CD14-positive monocyte (primary cell): ENCODE measurements at regions not wholly inside any gene's neighbourhood (a gene's known extent, or its start where the extent isn't known, plus 50 kb on each side); places are given as distances from the start of the nearest gene placed in this dataset.

Experiments used
- DNase-seq, 3 donors: peaks; one replicate each; pipeline ENCODE4 v3.0.0-alpha.2; 2011 to 2022
- H2AFZ ChIP-seq: 2 replicates; pipeline ENCODE4 v1.6.0; 2012; ENCODE audit warnings: mild to moderate bottlenecking, low read depth, low read length, inconsistent platforms; ENCODE audit not compliant: insufficient read depth, poor library complexity, severe bottlenecking
- H3K27ac ChIP-seq, 2 donors: 1 replicate in 1 of 2; 2 replicates in 1 of 2; pipeline ENCODE4 v1.5.1; 2012 to 2013; ENCODE audit warnings: low read length in 2 of 2, control low read depth in 1 of 2, inconsistent platforms in 1 of 2, low read depth in 1 of 2, mild to moderate bottlenecking in 1 of 2
- H3K27me3 ChIP-seq, 2 donors: one replicate each; pipeline versions ENCODE4 v1.6.0 to v1.6.1; 2011 to 2013; ENCODE audit warnings: low read length in 2 of 2; ENCODE audit not compliant: control insufficient read depth in 2 of 2, insufficient read depth in 2 of 2
- H3K36me3 ChIP-seq, 2 donors: replicated peaks in 1 of 2; 1 replicate in 1 of 2; 2 replicates in 1 of 2; pipeline versions ENCODE4 v1.5.1 to v1.6.1; 2012 to 2013; ENCODE audit warnings: low read length in 2 of 2, control low read depth in 1 of 2, inconsistent platforms in 1 of 2, mild to moderate bottlenecking in 1 of 2; ENCODE audit not compliant: insufficient read depth in 2 of 2, control insufficient read depth in 1 of 2
- H3K4me1 ChIP-seq, 2 donors: 1 replicate in 1 of 2; 2 replicates in 1 of 2; pipeline versions ENCODE4 v1.5.1 to v1.6.1; 2012 to 2013; ENCODE audit warnings: low read length in 2 of 2, control low read depth in 1 of 2, inconsistent platforms in 1 of 2, mild to moderate bottlenecking in 1 of 2, moderate library complexity in 1 of 2; ENCODE audit not compliant: insufficient read depth in 2 of 2, control insufficient read depth in 1 of 2
- H3K4me2 ChIP-seq: replicated peaks from 2 replicates; pipeline ENCODE3; 2012; ENCODE audit warnings: low read length, moderate library complexity, mild to moderate bottlenecking; ENCODE audit not compliant: poor library complexity, severe bottlenecking; ENCODE audit errors: extremely low read depth
- H3K4me3 ChIP-seq, 3 experiments: fragments of 200-600 bp in 1 of 3; sonication (generic) in 1 of 3; replicated peaks in 1 of 3; 1 replicate in 2 of 3; 2 replicates in 1 of 3; pipeline ENCODE4 v1.5.1; 2011 to 2013; ENCODE audit warnings: low read length in 3 of 3, mild to moderate bottlenecking in 3 of 3, control low read depth in 2 of 3, low read depth in 2 of 3, inconsistent platforms in 1 of 3, moderate library complexity in 1 of 3
- H3K79me2 ChIP-seq: 2 replicates; pipeline ENCODE4 v1.6.0; 2012; ENCODE audit warnings: mild to moderate bottlenecking, control low read depth, inconsistent platforms, low read length, moderate library complexity; ENCODE audit not compliant: insufficient read depth
- H3K9ac ChIP-seq: 2 replicates; pipeline ENCODE4 v1.6.0; 2017; ENCODE audit warnings: low read length, mild to moderate bottlenecking; ENCODE audit not compliant: insufficient read depth, poor library complexity, severe bottlenecking
- H3K9me3 ChIP-seq, 2 donors: replicated peaks in 1 of 2; 1 replicate in 1 of 2; 2 replicates in 1 of 2; pipeline versions ENCODE4 v1.5.1 to v1.6.1; 2012 to 2013; ENCODE audit warnings: low read length in 2 of 2, control low read depth in 1 of 2; ENCODE audit not compliant: control insufficient read depth in 1 of 2, insufficient read depth in 1 of 2
- H4K20me1 ChIP-seq: 2 replicates; pipeline ENCODE4 v1.6.0; 2012; ENCODE audit warnings: mild to moderate bottlenecking, low read length, control low read depth, moderate library complexity; ENCODE audit not compliant: insufficient read depth
- H3K27ac Mint-ChIP-seq, 7 donors: one replicate each; pipeline ENCODE4 v1.8.0; 2020; ENCODE audit warnings: mild to moderate bottlenecking in 7 of 7, mixed read lengths in 7 of 7, moderate library complexity in 6 of 7, inconsistent platforms in 2 of 7
- H3K27me3 Mint-ChIP-seq, 3 donors: one replicate each; pipeline ENCODE4 v1.8.0; 2021 to 2022; ENCODE audit warnings: low read depth in 3 of 3, mild to moderate bottlenecking in 3 of 3, mixed read lengths in 3 of 3, moderate library complexity in 3 of 3, inconsistent platforms in 1 of 3
- H3K36me3 Mint-ChIP-seq, 2 donors: one replicate each; pipeline ENCODE4 v1.8.0; 2020; ENCODE audit warnings: mixed read lengths in 2 of 2, inconsistent platforms in 1 of 2, mild to moderate bottlenecking in 1 of 2
- H3K4me1 Mint-ChIP-seq: one replicate; pipeline ENCODE4 v1.8.0; 2020; ENCODE audit warnings: mild to moderate bottlenecking, mixed read lengths
- H3K4me3 Mint-ChIP-seq, 2 donors: one replicate each; pipeline ENCODE4 v1.8.0; 2020; ENCODE audit warnings: mild to moderate bottlenecking in 2 of 2, mixed read lengths in 2 of 2, moderate library complexity in 1 of 2
- H3K9me3 Mint-ChIP-seq, 7 donors: one replicate each; pipeline ENCODE4 v1.8.0; 2020 to 2022; ENCODE audit warnings: mixed read lengths in 7 of 7, mild to moderate bottlenecking in 6 of 7, moderate library complexity in 6 of 7, inconsistent platforms in 2 of 7
- WGBS: methylation state at CpG from one replicate; pipeline ENCODE4 v1.1.5; 2013; ENCODE audit warnings: missing lambda C conversion rate; ENCODE audit not compliant: insufficient coverage; 5-methylcytosine and 5-hydroxymethylcytosine counted together
- intact Hi-C, 2 donors: fragments of 100-400 bp; cut with micrococcal nuclease; formaldehyde crosslinking; loops; one replicate each; pipeline versions ENCODE4 v1.15.0 to v1.15.1; 2023
- TF ChIP-seq, protein P1 (sequence below): fragments of 200-600 bp; IDR thresholded peaks from one replicate; pipeline ENCODE4 v1.8.0; 2022; ENCODE audit warnings: antibody characterized with exemption, mild to moderate bottlenecking

DNA sequence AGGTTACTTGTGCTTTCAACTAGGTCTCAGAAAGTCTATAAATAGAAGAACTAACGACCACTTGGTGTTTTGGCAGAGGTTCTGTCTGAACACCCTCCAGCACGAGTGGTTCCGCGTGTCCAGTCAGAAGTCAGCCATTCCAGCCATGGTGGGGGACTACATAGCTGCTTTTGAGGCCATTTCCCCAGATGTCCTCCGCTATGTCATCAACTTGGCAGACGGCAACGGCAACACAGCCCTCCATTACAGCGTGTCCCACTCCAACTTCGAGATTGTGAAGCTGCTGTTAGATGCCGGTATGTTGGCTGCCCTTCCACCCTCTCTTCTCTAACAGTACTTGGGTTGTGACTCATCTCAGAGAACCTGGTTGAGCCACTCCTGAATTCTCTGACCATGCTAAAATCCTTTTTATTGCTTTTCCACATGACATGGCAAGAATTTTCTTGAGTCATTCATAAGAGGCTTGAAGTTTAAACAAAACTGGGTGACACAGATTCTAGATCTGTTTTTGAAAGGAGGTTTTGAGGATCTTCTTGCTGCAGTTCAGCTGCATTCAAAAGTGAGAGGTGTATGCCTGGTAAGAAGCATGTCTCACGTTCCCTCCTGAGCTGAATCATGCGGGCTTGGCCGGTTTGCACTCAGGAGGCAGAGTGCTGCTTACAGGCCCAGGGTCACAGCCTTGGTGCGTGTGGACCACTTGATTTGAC is 103.1 kb upstream of the DMRT1 start:
- H3K27ac Mint-ChIP-seq = no peak overlapping the region
- intact Hi-C loops = no loop called here
- DNase-seq = no peak
- H3K36me3 Mint-ChIP-seq = no peaks in the 10 kb centered on the region
- no peaks in the 10 kb centered on the region for H3K4me1 ChIP-seq
- H2AFZ ChIP-seq = no peak overlapping the region
- H3K27me3 Mint-ChIP-seq = peaks cover 0 to 3% (median 3%) of the 10 kb centered on the region in 3 donors
- no peaks in the 10 kb centered on the region for H3K27me3 ChIP-seq
- no peak overlapping the region for H3K4me2 ChIP-seq
- no peak overlapping the region for H3K4me3 ChIP-seq
- peaks cover 5 to 37% of the 10 kb centered on the region in 2 donors for H3K36me3 ChIP-seq
- no peaks in the 10 kb centered on the region for H3K79me2 ChIP-seq
- 92% methylated on average over 12 of the region's 14 CpGs for WGBS
- H4K20me1 ChIP-seq = no peaks in the 10 kb centered on the region
- H3K4me3 Mint-ChIP-seq = no peak overlapping the region
- H3K4me1 Mint-ChIP-seq = no peaks in the 10 kb centered on the region
- H3K9me3 ChIP-seq = no peaks in the 10 kb centered on the region
- H3K27ac ChIP-seq = no peak overlapping the region
- TF ChIP-seq, protein P1, sequence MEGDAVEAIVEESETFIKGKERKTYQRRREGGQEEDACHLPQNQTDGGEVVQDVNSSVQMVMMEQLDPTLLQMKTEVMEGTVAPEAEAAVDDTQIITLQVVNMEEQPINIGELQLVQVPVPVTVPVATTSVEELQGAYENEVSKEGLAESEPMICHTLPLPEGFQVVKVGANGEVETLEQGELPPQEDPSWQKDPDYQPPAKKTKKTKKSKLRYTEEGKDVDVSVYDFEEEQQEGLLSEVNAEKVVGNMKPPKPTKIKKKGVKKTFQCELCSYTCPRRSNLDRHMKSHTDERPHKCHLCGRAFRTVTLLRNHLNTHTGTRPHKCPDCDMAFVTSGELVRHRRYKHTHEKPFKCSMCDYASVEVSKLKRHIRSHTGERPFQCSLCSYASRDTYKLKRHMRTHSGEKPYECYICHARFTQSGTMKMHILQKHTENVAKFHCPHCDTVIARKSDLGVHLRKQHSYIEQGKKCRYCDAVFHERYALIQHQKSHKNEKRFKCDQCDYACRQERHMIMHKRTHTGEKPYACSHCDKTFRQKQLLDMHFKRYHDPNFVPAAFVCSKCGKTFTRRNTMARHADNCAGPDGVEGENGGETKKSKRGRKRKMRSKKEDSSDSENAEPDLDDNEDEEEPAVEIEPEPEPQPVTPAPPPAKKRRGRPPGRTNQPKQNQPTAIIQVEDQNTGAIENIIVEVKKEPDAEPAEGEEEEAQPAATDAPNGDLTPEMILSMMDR = no peak
- H3K9ac ChIP-seq = no peak overlapping the region
- H3K9me3 Mint-ChIP-seq = no peaks in the 10 kb centered on the region

DNA sequence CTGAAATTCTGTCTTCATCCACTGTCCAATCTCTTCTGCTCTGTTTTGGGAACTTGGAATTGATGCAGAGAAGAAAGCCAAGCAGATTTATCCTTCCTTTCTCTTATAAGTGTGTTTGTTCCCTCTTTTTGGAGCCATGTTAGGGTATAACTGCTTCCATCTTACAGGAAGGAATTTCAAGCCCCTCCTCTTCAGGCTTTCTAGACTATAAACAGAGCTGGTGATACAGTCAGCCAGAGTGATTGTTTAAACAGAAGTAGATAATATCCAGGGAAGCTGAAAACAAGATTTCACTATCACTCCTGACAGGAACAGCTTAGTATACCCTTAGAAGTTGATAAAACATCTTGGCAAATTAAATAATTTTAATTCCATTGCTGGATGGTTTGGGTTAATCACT is 102.1 kb upstream of the DMRT1 start:
- no peaks in the 10 kb centered on the region for H3K4me1 Mint-ChIP-seq
- H3K9me3 ChIP-seq = no peaks in the 10 kb centered on the region
- no peaks in the 10 kb centered on the region for H3K27me3 ChIP-seq
- intact Hi-C loops = no loop called here
- no peaks in the 10 kb centered on the region for H3K9me3 Mint-ChIP-seq
- no peaks in the 10 kb centered on the region for H3K36me3 Mint-ChIP-seq
- H4K20me1 ChIP-seq = no peaks in the 10 kb centered on the region
- no peak overlapping the region for H3K9ac ChIP-seq
- no peaks in the 10 kb centered on the region for H3K79me2 ChIP-seq
- no peak overlapping the region for H3K27ac Mint-ChIP-seq
- H3K27me3 Mint-ChIP-seq = peaks cover 0 to 3% (median 3%) of the 10 kb centered on the region in 3 donors
- DNase-seq = no peak
- TF ChIP-seq, protein P1 = no peak
- H2AFZ ChIP-seq = no peak overlapping the region
- H3K27ac ChIP-seq = no peak overlapping the region
- no peaks in the 10 kb centered on the region for H3K4me1 ChIP-seq
- H3K36me3 ChIP-seq = peaks cover 5 to 37% of the 10 kb centered on the region in 2 donors
- H3K4me3 Mint-ChIP-seq = no peak overlapping the region
- no peak overlapping the region for H3K4me2 ChIP-seq
- H3K4me3 ChIP-seq = no peak overlapping the region
